GM23338 (cell line): ENCODE measurements at regions not wholly inside any gene's neighbourhood (a gene's known extent, or its start where the extent isn't known, plus 50 kb on each side); places are given as distances from the start of the nearest gene placed in this dataset.

Experiments used
- ATAC-seq: fragments of 200-7000 bp; cut with Tn5 transposase; 3 replicates; pipeline ENCODE4 v1.9.1; 2020
- DNase-seq: peaks from one replicate; pipeline ENCODE4 v3.0.0-alpha.2; 2015; ENCODE audit warnings: low spot score
- H2AFZ ChIP-seq: fragments of 200-600 bp; sonication (generic); 2 replicates; pipeline ENCODE4 v1.8.0; 2016; ENCODE audit warnings: antibody characterized with exemption, mild to moderate bottlenecking, moderate library complexity
- H3F3A ChIP-seq: fragments of 200-600 bp; sonication (generic); replicated peaks from 2 replicates; pipeline ENCODE4 v1.8.0; 2017; ENCODE audit warnings: antibody characterized with exemption, mixed run types, low read depth
- H3K27ac ChIP-seq: fragments of 200-600 bp; sonication (generic); 2 replicates; pipeline ENCODE4 v1.6.1; 2016; ENCODE audit warnings: low read depth
- H3K27me3 ChIP-seq: fragments of 200-600 bp; sonication (generic); 2 replicates; pipeline ENCODE4 v1.8.0; 2016; ENCODE audit warnings: mild to moderate bottlenecking, mixed run types, moderate library complexity; ENCODE audit not compliant: insufficient read depth
- H3K36me3 ChIP-seq: fragments of 200-600 bp; sonication (generic); 2 replicates; pipeline ENCODE4 v1.8.0; 2016; ENCODE audit warnings: mild to moderate bottlenecking; ENCODE audit not compliant: insufficient read depth
- H3K4me1 ChIP-seq: fragments of 200-600 bp; sonication (generic); 2 replicates; pipeline ENCODE4 v1.8.0; 2016; ENCODE audit warnings: mild to moderate bottlenecking, moderate library complexity; ENCODE audit not compliant: insufficient read depth
- H3K4me2 ChIP-seq: fragments of 200-600 bp; sonication (generic); 2 replicates; pipeline ENCODE4 v1.7.1; 2017; ENCODE audit warnings: mixed run types
- H3K4me3 ChIP-seq: fragments of 200-600 bp; sonication (generic); 2 replicates; pipeline ENCODE4 v1.6.1; 2016; ENCODE audit warnings: mixed run types
- H3K79me2 ChIP-seq: fragments of 200-600 bp; sonication (generic); replicated peaks from 2 replicates; pipeline ENCODE4 v1.8.0; 2017; ENCODE audit warnings: mild to moderate bottlenecking; ENCODE audit not compliant: insufficient read depth
- H3K9me2 ChIP-seq: fragments of 200-600 bp; sonication (generic); 2 replicates; pipeline ENCODE4 v1.8.0; 2017; ENCODE audit not compliant: insufficient read depth
- H4K20me1 ChIP-seq: fragments of 200-600 bp; sonication (generic); replicated peaks from 2 replicates; pipeline ENCODE4 v1.8.0; 2017; ENCODE audit warnings: mild to moderate bottlenecking; ENCODE audit not compliant: insufficient read depth
- H3K27ac Mint-ChIP-seq: 2 replicates; pipeline ENCODE4 v1.8.0; 2020; ENCODE audit warnings: inconsistent platforms, mild to moderate bottlenecking, moderate library complexity, mixed read lengths
- H3K27me3 Mint-ChIP-seq: 3 replicates; pipeline ENCODE4 v1.8.0; 2022; ENCODE audit warnings: low read depth, mild to moderate bottlenecking, moderate library complexity, mixed read lengths, inconsistent platforms; ENCODE audit not compliant: insufficient read depth, poor library complexity
- H3K36me3 Mint-ChIP-seq: 3 replicates; pipeline ENCODE4 v1.8.0; 2021; ENCODE audit warnings: low read depth, mild to moderate bottlenecking, inconsistent platforms, moderate library complexity, mixed read lengths
- H3K4me1 Mint-ChIP-seq: 3 replicates; pipeline ENCODE4 v1.8.0; 2020; ENCODE audit warnings: mild to moderate bottlenecking, inconsistent platforms, mixed read lengths
- H3K4me3 Mint-ChIP-seq: 3 replicates; pipeline ENCODE4 v1.8.0; 2021; ENCODE audit warnings: moderate library complexity, mild to moderate bottlenecking, inconsistent platforms, mixed read lengths
- H3K9me3 Mint-ChIP-seq: 3 replicates; pipeline ENCODE4 v1.8.0; 2020; ENCODE audit warnings: moderate library complexity, mild to moderate bottlenecking, inconsistent platforms, mixed read lengths
- CREB1 ChIP-seq: fragments of 250-450 bp; sonication (Bioruptor Pico); IDR thresholded peaks from 2 replicates; pipeline ENCODE4 v1.5.0; 2020; ENCODE audit warnings: low read depth, mild to moderate bottlenecking, moderate library complexity
- EZH2 ChIP-seq: fragments of 200-600 bp; sonication (generic); IDR thresholded peaks from one replicate; pipeline ENCODE4 v1.8.0; 2017; ENCODE audit warnings: antibody characterized with exemption, mild to moderate bottlenecking, low read depth; ENCODE audit not compliant: unreplicated experiment
- EZH2phosphoT487 ChIP-seq: fragments of 200-600 bp; sonication (generic); IDR thresholded peaks from one replicate; pipeline ENCODE4 v1.8.1; 2018; ENCODE audit warnings: antibody characterized with exemption; ENCODE audit not compliant: unreplicated experiment
- JUNB ChIP-seq: IDR thresholded peaks from one replicate; pipeline ENCODE4 v1.6.1; 2016; ENCODE audit warnings: antibody characterized with exemption; ENCODE audit not compliant: unreplicated experiment
- NANOG ChIP-seq: IDR thresholded peaks from 2 replicates; pipeline ENCODE4 v1.6.1; 2016; ENCODE audit warnings: antibody characterized with exemption, borderline replicate concordance
- POLR2AphosphoS5 ChIP-seq: IDR thresholded peaks from 2 replicates; pipeline ENCODE4 v1.6.1; 2016; ENCODE audit warnings: antibody characterized with exemption, low read depth
- STAT1 ChIP-seq: IDR thresholded peaks from one replicate; pipeline ENCODE4 v1.6.1; 2016; ENCODE audit warnings: antibody characterized with exemption; ENCODE audit not compliant: unreplicated experiment
- ZNF114 ChIP-seq: fragments of 250-450 bp; sonication (Bioruptor Pico); IDR thresholded peaks from 2 replicates; pipeline ENCODE4 v1.5.0; 2020; ENCODE audit warnings: mild to moderate bottlenecking, moderate library complexity
- ZNF331 ChIP-seq: fragments of 250-450 bp; sonication (Bioruptor Pico); IDR thresholded peaks from 2 replicates; pipeline ENCODE4 v1.5.0; 2020; ENCODE audit warnings: low read depth, mild to moderate bottlenecking, moderate library complexity
- TF ChIP-seq, protein P1 (sequence below): IDR thresholded peaks from 2 replicates; pipeline ENCODE4 v1.6.1; 2016; ENCODE audit warnings: antibody characterized with exemption
- TF ChIP-seq, protein P2 (sequence below): IDR thresholded peaks from one replicate; pipeline ENCODE4 v1.6.1; 2018; ENCODE audit warnings: antibody characterized with exemption; ENCODE audit not compliant: unreplicated experiment
- TF ChIP-seq, protein P3 (sequence below): fragments of 250-450 bp; sonication (Bioruptor Pico); IDR thresholded peaks from 2 replicates; pipeline ENCODE4 v1.5.0; 2020; ENCODE audit warnings: mild to moderate bottlenecking, moderate library complexity
- TF ChIP-seq, protein P4 (sequence below), 2 experiments: fragments of 200-600 bp in 1 of 2; sonication (generic) in 1 of 2; conservative IDR thresholded peaks; 2 replicates each; pipeline versions ENCODE4 v1.5.1 to v1.6.1; 2016 to 2017; ENCODE audit warnings: antibody characterized with exemption in 2 of 2, low read depth in 2 of 2, mild to moderate bottlenecking in 2 of 2, moderate library complexity in 1 of 2

DNA sequence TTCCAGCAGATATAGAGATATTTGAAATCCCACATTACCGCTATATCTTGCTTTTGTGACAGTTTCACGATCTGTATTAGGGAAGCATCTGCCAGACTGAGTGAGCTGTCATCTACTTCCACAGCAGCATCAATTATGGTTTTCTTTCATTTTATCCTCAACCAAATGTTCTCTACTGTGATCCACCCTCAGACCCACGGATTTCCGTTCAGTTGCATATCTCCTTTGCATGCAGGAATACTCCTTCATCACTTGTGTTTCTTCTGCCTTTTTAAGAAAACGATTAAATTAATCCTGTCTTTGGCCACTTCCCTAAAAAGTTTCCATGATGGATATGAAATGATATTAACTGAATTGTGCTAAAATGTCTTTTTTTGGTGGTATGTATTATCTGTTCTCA, 262.1 kb upstream of the ADGRB3 start:
- Mint-ChIP-seq H3K36me3 (no peaks in the 10 kb centered on the region), H3K4me1 (peaks cover 3% of the 10 kb centered on the region; the same call in 2 of the 3 replicates), H3K27ac (no peak overlapping the region), H3K9me3 (no peaks in the 10 kb centered on the region), H3K4me3 (no peak overlapping the region), H3K27me3 (no peaks in the 10 kb centered on the region)
- Histone ChIP-seq H3K27ac (no peak overlapping the region), H3F3A (no peaks in the 10 kb centered on the region), H3K9me2 (0 out of 2 replicates have a peak, but pooled peaks cover 4% of the 10 kb centered on the region), H3K4me3 (no peak overlapping the region), H3K27me3 (no peaks in the 10 kb centered on the region), H4K20me1 (no peaks in the 10 kb centered on the region), H2AFZ (no peak overlapping the region), H3K79me2 (no peaks in the 10 kb centered on the region), H3K4me1 (no peaks in the 10 kb centered on the region; the same call in 1 of the 2 replicates), H3K4me2 (no peak overlapping the region), H3K36me3 (no peaks in the 10 kb centered on the region)
- no peak for DNase-seq
- ATAC-seq: no peak
- TF ChIP-seq ZNF114 (CRISPR knock-in tag) (no peak), CREB1 (CRISPR knock-in tag) (no peak), ZNF331 (CRISPR knock-in tag) (no peak), NANOG (no peak), POLR2AphosphoS5 (no peak), EZH2 (no peak), EZH2phosphoT487 (no peak), JUNB (no peak), STAT1 (no peak)
- TF ChIP-seq, protein P1, sequence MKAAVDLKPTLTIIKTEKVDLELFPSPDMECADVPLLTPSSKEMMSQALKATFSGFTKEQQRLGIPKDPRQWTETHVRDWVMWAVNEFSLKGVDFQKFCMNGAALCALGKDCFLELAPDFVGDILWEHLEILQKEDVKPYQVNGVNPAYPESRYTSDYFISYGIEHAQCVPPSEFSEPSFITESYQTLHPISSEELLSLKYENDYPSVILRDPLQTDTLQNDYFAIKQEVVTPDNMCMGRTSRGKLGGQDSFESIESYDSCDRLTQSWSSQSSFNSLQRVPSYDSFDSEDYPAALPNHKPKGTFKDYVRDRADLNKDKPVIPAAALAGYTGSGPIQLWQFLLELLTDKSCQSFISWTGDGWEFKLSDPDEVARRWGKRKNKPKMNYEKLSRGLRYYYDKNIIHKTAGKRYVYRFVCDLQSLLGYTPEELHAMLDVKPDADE: no peak
- TF ChIP-seq, protein P2, sequence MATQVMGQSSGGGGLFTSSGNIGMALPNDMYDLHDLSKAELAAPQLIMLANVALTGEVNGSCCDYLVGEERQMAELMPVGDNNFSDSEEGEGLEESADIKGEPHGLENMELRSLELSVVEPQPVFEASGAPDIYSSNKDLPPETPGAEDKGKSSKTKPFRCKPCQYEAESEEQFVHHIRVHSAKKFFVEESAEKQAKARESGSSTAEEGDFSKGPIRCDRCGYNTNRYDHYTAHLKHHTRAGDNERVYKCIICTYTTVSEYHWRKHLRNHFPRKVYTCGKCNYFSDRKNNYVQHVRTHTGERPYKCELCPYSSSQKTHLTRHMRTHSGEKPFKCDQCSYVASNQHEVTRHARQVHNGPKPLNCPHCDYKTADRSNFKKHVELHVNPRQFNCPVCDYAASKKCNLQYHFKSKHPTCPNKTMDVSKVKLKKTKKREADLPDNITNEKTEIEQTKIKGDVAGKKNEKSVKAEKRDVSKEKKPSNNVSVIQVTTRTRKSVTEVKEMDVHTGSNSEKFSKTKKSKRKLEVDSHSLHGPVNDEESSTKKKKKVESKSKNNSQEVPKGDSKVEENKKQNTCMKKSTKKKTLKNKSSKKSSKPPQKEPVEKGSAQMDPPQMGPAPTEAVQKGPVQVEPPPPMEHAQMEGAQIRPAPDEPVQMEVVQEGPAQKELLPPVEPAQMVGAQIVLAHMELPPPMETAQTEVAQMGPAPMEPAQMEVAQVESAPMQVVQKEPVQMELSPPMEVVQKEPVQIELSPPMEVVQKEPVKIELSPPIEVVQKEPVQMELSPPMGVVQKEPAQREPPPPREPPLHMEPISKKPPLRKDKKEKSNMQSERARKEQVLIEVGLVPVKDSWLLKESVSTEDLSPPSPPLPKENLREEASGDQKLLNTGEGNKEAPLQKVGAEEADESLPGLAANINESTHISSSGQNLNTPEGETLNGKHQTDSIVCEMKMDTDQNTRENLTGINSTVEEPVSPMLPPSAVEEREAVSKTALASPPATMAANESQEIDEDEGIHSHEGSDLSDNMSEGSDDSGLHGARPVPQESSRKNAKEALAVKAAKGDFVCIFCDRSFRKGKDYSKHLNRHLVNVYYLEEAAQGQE: no peak
- TF ChIP-seq, protein P3, sequence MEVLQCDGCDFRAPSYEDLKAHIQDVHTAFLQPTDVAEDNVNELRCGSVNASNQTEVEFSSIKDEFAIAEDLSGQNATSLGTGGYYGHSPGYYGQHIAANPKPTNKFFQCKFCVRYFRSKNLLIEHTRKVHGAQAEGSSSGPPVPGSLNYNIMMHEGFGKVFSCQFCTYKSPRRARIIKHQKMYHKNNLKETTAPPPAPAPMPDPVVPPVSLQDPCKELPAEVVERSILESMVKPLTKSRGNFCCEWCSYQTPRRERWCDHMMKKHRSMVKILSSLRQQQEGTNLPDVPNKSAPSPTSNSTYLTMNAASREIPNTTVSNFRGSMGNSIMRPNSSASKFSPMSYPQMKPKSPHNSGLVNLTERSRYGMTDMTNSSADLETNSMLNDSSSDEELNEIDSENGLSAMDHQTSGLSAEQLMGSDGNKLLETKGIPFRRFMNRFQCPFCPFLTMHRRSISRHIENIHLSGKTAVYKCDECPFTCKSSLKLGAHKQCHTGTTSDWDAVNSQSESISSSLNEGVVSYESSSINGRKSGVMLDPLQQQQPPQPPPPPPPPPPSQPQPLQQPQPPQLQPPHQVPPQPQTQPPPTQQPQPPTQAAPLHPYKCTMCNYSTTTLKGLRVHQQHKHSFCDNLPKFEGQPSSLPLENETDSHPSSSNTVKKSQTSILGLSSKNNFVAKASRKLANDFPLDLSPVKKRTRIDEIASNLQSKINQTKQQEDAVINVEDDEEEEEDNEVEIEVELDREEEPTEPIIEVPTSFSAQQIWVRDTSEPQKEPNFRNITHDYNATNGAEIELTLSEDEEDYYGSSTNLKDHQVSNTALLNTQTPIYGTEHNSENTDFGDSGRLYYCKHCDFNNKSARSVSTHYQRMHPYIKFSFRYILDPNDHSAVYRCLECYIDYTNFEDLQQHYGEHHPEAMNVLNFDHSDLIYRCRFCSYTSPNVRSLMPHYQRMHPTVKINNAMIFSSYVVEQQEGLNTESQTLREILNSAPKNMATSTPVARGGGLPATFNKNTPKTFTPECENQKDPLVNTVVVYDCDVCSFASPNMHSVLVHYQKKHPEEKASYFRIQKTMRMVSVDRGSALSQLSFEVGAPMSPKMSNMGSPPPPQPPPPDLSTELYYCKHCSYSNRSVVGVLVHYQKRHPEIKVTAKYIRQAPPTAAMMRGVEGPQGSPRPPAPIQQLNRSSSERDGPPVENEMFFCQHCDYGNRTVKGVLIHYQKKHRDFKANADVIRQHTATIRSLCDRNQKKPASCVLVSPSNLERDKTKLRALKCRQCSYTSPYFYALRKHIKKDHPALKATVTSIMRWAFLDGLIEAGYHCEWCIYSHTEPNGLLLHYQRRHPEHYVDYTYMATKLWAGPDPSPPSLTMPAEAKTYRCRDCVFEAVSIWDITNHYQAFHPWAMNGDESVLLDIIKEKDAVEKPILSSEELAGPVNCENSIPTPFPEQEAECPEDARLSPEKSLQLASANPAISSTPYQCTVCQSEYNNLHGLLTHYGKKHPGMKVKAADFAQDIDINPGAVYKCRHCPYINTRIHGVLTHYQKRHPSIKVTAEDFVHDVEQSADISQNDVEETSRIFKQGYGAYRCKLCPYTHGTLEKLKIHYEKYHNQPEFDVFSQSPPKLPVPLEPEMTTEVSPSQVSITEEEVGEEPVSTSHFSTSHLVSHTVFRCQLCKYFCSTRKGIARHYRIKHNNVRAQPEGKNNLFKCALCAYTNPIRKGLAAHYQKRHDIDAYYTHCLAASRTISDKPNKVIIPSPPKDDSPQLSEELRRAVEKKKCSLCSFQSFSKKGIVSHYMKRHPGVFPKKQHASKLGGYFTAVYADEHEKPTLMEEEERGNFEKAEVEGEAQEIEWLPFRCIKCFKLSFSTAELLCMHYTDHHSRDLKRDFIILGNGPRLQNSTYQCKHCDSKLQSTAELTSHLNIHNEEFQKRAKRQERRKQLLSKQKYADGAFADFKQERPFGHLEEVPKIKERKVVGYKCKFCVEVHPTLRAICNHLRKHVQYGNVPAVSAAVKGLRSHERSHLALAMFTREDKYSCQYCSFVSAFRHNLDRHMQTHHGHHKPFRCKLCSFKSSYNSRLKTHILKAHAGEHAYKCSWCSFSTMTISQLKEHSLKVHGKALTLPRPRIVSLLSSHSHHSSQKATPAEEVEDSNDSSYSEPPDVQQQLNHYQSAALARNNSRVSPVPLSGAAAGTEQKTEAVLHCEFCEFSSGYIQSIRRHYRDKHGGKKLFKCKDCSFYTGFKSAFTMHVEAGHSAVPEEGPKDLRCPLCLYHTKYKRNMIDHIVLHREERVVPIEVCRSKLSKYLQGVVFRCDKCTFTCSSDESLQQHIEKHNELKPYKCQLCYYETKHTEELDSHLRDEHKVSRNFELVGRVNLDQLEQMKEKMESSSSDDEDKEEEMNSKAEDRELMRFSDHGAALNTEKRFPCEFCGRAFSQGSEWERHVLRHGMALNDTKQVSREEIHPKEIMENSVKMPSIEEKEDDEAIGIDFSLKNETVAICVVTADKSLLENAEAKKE: no peak
- TF ChIP-seq, protein P4, sequence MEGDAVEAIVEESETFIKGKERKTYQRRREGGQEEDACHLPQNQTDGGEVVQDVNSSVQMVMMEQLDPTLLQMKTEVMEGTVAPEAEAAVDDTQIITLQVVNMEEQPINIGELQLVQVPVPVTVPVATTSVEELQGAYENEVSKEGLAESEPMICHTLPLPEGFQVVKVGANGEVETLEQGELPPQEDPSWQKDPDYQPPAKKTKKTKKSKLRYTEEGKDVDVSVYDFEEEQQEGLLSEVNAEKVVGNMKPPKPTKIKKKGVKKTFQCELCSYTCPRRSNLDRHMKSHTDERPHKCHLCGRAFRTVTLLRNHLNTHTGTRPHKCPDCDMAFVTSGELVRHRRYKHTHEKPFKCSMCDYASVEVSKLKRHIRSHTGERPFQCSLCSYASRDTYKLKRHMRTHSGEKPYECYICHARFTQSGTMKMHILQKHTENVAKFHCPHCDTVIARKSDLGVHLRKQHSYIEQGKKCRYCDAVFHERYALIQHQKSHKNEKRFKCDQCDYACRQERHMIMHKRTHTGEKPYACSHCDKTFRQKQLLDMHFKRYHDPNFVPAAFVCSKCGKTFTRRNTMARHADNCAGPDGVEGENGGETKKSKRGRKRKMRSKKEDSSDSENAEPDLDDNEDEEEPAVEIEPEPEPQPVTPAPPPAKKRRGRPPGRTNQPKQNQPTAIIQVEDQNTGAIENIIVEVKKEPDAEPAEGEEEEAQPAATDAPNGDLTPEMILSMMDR (conservative IDR thresholded peaks at IDR 0.05; ENCODE audit: low read depth in 2 of 2): no peak
